Loucy (cell line): ENCODE measurements at regions not wholly inside any gene's neighbourhood (a gene's known extent, or its start where the extent isn't known, plus 50 kb on each side); places are given as distances from the start of the nearest gene placed in this dataset.
"Not testable (repeated sequence)": the region's sequence is repeated elsewhere in the genome, so short reads cannot be mapped to it uniquely, and the experiment has no call there.

Experiments
- EZH2phosphoT487 ChIP-seq: fragments of 200-600 bp; IDR thresholded peaks from 2 replicates; pipeline ENCODE4 v1.6.1; 2018; ENCODE audit warnings: antibody characterized with exemption, mild to moderate bottlenecking, moderate library complexity, borderline replicate concordance
- TF ChIP-seq, protein P1 (sequence below): fragments of 200-600 bp; sonication (generic); conservative IDR thresholded peaks from 2 replicates; pipeline ENCODE4 v1.5.1; 2014; ENCODE audit warnings: mild to moderate bottlenecking, antibody characterized with exemption, low read length

DNA sequence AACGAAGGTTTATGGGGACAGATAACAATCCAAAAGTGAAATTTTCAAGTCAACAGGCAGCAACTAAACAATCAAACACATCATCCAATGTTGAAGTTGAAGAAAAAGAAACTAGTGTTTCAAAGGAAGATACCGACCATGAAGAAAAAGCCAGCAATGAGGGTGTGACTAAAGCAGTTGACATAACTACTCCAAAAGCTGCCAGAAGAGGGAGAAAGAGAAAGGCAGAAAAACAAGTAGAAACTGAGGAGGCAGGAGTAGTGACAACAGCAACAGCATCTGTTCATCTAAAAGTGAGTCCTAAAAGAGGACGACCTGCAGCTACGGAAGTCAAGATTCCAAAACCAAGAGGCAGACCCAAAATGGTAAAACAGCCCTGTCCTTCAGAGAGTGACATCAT lies 145.1 kb upstream of the FREM1 start:
- TF ChIP-seq EZH2phosphoT487: not testable (repeated sequence)
- TF ChIP-seq, protein P1, sequence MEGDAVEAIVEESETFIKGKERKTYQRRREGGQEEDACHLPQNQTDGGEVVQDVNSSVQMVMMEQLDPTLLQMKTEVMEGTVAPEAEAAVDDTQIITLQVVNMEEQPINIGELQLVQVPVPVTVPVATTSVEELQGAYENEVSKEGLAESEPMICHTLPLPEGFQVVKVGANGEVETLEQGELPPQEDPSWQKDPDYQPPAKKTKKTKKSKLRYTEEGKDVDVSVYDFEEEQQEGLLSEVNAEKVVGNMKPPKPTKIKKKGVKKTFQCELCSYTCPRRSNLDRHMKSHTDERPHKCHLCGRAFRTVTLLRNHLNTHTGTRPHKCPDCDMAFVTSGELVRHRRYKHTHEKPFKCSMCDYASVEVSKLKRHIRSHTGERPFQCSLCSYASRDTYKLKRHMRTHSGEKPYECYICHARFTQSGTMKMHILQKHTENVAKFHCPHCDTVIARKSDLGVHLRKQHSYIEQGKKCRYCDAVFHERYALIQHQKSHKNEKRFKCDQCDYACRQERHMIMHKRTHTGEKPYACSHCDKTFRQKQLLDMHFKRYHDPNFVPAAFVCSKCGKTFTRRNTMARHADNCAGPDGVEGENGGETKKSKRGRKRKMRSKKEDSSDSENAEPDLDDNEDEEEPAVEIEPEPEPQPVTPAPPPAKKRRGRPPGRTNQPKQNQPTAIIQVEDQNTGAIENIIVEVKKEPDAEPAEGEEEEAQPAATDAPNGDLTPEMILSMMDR: peak; percentile 50
